HL-60 (cell line): ENCODE measurements at regions not wholly inside any gene's neighbourhood (a gene's known extent, or its start where the extent isn't known, plus 50 kb on each side); places are given as distances from the start of the nearest gene placed in this dataset.

Experiments used
- GABPA ChIP-seq: IDR thresholded peaks from 2 replicates; pipeline ENCODE4 v1.6.1; 2012; ENCODE audit warnings: low read depth
- POLR2AphosphoS5 ChIP-seq: IDR thresholded peaks from 2 replicates; pipeline ENCODE4 v1.6.1; 2012; ENCODE audit warnings: low read depth
- SPI1 ChIP-seq: IDR thresholded peaks from 2 replicates; pipeline ENCODE4 v1.6.1; 2012; ENCODE audit warnings: low read depth, mild to moderate bottlenecking, borderline replicate concordance
- TF ChIP-seq, protein P1 (sequence below): IDR thresholded peaks from one replicate; pipeline ENCODE4 v1.5.1; 2011; ENCODE audit warnings: low read length, control low read depth, inconsistent platforms; ENCODE audit not compliant: insufficient read depth
- TF ChIP-seq, protein P2 (sequence below): IDR thresholded peaks from 2 replicates; pipeline ENCODE4 v1.6.1; 2012; ENCODE audit warnings: low read depth; ENCODE audit not compliant: insufficient replicate concordance

DNA sequence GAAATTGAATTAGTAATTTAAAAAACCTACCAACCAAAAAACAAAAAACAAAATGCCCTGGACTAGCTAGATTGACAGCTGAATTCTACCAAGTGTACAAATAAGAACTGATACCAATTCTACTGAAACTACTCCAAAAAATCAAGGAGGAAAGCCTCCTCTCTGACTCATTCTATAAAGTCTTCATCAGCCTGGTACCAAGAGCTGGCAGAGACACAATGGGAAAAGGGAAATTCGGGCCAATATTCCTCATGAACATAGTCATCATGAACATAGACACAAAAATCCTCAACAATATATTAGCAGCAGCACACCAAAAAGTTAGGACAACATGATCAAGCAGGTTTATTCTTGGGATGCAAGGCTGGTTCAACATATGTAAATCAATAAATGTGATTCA, 2667.7 kb upstream of the PCDH20 start:
- TF ChIP-seq, protein P1, sequence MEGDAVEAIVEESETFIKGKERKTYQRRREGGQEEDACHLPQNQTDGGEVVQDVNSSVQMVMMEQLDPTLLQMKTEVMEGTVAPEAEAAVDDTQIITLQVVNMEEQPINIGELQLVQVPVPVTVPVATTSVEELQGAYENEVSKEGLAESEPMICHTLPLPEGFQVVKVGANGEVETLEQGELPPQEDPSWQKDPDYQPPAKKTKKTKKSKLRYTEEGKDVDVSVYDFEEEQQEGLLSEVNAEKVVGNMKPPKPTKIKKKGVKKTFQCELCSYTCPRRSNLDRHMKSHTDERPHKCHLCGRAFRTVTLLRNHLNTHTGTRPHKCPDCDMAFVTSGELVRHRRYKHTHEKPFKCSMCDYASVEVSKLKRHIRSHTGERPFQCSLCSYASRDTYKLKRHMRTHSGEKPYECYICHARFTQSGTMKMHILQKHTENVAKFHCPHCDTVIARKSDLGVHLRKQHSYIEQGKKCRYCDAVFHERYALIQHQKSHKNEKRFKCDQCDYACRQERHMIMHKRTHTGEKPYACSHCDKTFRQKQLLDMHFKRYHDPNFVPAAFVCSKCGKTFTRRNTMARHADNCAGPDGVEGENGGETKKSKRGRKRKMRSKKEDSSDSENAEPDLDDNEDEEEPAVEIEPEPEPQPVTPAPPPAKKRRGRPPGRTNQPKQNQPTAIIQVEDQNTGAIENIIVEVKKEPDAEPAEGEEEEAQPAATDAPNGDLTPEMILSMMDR = no peak
- TF ChIP-seq POLR2AphosphoS5 (no peak), GABPA (no peak), SPI1 (no peak)
- TF ChIP-seq, protein P2, sequence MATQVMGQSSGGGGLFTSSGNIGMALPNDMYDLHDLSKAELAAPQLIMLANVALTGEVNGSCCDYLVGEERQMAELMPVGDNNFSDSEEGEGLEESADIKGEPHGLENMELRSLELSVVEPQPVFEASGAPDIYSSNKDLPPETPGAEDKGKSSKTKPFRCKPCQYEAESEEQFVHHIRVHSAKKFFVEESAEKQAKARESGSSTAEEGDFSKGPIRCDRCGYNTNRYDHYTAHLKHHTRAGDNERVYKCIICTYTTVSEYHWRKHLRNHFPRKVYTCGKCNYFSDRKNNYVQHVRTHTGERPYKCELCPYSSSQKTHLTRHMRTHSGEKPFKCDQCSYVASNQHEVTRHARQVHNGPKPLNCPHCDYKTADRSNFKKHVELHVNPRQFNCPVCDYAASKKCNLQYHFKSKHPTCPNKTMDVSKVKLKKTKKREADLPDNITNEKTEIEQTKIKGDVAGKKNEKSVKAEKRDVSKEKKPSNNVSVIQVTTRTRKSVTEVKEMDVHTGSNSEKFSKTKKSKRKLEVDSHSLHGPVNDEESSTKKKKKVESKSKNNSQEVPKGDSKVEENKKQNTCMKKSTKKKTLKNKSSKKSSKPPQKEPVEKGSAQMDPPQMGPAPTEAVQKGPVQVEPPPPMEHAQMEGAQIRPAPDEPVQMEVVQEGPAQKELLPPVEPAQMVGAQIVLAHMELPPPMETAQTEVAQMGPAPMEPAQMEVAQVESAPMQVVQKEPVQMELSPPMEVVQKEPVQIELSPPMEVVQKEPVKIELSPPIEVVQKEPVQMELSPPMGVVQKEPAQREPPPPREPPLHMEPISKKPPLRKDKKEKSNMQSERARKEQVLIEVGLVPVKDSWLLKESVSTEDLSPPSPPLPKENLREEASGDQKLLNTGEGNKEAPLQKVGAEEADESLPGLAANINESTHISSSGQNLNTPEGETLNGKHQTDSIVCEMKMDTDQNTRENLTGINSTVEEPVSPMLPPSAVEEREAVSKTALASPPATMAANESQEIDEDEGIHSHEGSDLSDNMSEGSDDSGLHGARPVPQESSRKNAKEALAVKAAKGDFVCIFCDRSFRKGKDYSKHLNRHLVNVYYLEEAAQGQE = no peak
